Stimulated activated CD8-positive, alpha-beta memory T cell treated with anti-CD3 and anti-CD28 coated beads, Interleukin-4, amount 100 ng/mL, for 48 hours (primary cell): ENCODE measurements at regions not wholly inside any gene's neighbourhood (a gene's known extent, or its start where the extent isn't known, plus 50 kb on each side); places are given as distances from the start of the nearest gene placed in this dataset.

Source experiments
- DNase-seq: peaks from one replicate; pipeline ENCODE4 v3.0.0-alpha.2; 2020

GRCh38 chr3:184659797-184660301, 52.0 kb downstream of the MAGEF1 start:
- DNase-seq, result no peak

GRCh38 chr3:184658223-184658928, 53.5 kb downstream of the MAGEF1 start:
- no peak for DNase-seq

DNA sequence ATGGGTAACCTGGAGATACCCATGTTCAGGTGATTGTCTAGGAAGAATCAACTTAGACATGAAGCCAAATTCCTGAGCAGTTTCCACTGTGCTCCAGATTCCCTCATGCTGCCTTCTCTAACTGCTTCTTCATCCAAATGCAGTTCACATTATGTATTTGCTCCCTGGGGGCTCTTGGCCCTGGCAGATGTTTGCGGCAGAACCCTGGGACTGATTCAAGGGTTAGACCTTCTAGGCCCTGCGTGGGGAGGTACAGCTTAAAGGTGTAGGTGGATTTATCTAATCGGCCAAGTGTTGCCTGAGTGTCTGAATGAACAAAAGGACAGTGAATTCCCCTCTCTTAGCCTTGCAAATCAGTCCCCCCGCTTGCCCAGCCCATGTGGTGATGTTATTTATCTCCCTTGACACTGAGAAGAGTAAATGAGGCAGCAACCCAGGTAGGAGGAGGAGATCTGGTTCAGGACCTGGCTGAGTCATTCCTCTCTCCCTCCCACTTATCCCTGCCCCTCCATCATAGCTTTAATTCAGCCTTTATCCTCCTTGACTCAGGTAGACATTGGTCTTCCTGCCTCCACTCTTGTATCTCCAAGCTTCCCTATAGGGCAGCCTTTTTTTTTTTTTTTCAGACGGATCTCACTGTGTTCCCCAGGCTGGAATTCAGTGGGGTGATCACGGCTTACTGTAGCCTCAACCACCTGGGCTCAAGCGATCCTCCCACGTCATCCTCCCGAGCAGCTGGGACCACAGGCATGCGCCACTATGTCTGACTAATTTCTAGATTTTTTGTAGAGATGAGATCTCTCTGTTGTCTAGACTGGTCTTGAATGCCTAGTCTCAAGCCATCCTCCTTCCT, 54.8 kb downstream of the MAGEF1 start:
- peak; percentile 52 for DNase-seq

DNA sequence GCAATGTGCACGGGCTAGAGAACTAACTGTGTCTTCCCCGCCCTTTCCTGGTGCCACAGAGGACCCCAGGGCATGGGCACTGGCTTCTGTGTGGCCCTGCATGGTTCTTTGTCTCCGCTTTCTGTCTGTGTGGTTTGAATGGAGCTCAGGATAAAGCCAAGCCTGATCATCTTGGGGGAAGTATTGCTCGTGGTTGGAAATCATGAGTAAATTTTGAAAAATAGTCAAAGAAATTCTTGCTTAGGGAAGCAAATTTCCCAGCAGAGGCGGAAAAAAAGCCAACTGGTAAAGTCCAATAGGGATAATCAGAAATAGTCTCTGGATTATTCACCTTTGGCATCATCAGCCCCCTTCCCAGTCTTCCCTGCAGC, 55.4 kb downstream of the MAGEF1 start:
- DNase-seq, result no peak

DNA sequence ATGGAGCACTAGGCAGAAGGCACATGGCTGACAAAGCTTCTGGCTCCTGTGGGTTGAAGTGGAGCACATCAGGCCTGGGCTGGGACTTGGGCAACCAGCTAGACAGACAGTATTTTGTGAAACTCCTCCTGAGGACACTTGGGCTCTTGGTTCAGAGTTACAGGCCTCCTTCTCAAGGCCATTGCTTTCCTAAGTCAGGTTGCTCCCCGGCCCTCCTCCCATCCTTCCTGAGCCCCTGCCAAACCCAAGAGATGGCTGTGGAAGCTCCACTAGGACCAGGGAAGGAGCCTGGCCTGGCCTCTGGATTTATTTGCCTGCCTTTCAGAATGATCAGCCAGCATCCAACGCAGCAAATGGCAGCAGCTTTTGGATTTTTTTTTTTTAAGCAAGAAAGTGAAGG, 56.3 kb downstream of the MAGEF1 start:
- DNase-seq, result no peak

DNA sequence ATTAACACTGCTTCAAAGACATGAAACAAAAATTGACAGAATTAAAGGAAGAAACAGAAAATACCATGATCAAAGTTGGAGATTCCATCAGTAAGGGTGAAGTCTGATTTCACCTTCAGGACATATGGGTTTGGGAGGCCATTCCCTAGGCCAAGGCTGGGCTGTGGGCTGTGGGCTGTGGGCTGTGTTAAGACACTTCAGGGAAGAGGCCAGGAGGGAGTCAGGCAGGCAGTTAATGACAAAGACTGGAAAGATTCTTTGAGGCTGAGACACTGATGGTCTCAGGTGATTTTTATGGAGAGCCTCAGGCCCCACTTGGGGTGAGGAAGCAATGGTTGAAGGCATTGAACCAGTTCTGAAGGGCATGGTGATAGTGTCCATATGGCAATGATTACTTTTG, 57.5 kb downstream of the MAGEF1 start:
- DNase-seq, result no peak

GRCh38 chr3:184652465-184652864, 59.4 kb downstream of the MAGEF1 start:
- no peak for DNase-seq

DNA sequence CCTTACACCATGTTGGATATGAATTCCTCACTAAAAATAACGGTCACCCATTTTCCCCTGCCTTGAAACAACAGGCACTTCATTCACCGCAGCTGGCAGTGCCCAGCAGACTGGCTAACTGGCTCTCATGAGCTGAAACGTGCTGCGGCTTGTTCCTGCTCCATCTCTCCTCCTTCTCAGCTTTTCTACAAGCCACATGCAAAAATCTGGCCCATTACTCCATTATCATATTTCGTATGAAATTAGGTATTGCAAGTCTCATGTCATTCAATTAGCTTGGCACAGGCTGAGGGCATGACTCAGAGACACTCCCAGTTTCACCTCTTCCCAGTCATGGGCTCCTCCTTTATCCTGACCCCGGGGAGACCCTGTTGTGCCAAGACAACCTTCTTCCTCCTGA, 60.0 kb downstream of the MAGEF1 start:
- no peak for DNase-seq

DNA sequence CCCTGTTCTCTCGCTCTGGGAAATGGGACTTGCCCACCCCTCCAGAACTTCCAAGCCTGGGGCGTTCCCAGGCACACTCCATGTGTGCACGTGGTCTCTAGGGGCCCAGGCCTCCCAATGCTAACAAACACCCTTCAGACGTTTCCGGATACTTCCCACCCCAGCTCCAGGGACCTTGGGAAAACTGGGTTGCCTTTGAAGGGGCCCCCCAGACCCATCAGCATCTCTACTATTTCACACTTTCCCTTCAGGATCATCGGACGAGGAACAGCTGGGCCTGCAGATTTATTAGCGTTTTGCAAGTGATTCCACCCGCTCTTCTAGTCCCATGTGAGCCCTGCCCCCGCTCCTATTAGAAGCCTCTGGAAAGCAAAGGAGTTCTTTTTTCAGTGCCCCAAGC, 63.2 kb downstream of the MAGEF1 start:
- DNase-seq, result no peak

GRCh38 chr3:184647405-184647936, 64.4 kb downstream of the MAGEF1 start:
- DNase-seq, result no peak

- DNase-seq, result no peak
Measured at GRCh38 chr3:184645336-184645735, 66.5 kb downstream of the MAGEF1 start.

DNA sequence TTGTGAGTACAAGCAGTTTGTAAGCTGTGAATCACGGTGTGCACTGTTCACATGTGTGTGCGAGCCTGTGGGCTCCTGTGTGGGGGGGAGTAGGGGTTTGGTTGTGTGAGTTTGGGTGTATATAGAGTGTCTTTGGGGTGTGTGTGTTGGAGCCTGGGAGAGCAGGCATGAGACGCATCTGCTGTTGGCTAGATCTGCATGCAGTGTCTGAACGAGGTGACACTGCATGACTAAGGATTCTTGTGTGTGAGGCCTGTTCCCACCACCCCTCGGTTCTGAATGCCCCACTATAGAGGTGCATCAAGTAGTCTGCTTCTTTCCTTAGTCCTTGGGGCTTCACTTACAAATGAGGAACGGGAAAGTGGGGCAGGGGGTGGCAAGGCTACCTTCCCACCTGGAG, 68.4 kb downstream of the MAGEF1 start:
- DNase-seq, result no peak

GRCh38 chr3:184642631-184643285, 69.1 kb downstream of the MAGEF1 start:
- no peak for DNase-seq

DNA sequence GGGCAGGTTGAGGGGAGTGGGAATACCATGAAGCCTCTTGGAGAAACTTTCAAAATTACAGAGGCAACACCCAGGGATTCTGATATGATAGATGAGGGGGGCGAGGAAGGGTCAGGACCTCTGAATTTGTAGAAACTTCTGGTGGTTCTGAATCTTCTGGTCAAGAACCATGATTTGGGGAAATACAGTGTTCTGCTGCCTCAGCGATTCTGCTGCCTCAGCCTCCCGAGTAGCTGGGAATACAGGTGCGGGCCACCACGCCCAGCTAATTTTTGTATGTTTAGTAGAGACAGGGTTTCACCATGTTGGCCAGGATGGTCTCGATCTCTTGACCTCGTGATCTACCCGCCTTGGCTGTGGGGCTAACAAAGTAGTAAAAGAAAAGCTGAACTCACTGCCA, 70.4 kb downstream of the MAGEF1 start:
- DNase-seq, result no peak

GRCh38 chr3:184639351-184639750, 72.5 kb downstream of the MAGEF1 start:
- no peak for DNase-seq

DNA sequence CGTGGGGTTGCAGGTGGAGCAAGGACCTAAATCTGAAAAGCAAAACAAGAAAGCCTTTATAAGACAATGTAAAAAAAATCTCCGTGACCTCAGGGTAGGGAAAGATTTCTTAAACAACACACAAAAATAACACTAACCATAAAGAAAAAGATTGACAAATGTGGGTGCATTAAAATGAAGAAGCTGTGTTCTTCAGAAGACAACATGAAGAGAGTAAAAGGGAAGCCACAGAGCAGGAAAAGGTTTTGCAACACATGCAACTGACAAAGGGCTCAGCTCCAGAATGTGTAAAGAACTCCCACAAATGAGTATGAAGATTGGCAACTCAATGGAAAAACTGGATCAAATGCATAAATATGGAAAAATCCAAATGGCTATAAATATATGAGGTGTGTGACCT, 74.2 kb downstream of the MAGEF1 start:
- no peak for DNase-seq

DNA sequence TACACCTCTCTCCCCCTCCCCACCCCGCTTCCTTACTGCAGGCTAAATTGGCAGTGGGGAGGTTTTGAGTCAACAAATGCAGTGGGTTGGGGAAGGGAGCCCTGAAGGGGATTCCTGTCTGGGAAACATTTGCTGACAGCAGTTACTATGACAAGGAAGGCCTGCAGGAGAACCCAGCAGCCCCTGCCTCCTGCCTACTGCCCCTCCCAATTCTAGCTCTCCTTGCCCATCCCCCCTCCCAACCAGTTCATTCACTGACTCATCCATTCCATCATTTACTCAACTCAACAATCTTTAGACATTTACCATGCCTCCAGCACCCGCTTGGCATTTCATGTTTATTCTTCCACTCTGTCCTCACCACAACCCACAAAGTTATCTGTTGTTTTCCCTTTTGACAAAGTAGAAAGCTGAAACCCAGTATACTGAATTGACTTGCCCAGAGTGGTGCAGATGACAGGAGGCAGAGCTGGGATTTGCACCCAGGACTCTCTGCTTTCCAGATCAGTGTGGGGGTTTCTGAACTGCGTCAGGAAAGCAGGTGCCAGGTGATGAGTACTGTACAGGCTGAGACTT, 75.0 kb downstream of the MAGEF1 start:
- peak; percentile 53 for DNase-seq

DNA sequence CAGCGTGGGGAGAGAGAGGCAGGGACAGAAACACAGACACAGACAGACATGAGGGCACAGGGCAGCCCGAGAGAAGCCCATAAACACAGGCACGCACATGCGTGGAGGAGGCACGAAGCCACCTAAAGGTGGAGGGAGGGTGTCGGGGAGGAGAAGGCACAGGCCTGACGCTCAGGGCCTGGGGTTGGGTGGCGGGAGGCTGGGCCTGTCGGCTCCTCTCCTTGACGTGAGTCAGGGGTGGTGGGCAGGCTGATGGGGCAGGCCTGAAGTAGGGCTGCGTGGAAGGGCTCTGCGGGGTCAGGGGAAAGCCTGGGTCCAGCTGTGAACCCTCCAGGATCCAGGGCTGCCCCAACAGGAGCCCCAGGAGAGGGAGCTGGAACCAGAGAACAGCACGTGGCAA, 74.2 kb downstream of the EPHB3 start:
- no peak for DNase-seq

DNA sequence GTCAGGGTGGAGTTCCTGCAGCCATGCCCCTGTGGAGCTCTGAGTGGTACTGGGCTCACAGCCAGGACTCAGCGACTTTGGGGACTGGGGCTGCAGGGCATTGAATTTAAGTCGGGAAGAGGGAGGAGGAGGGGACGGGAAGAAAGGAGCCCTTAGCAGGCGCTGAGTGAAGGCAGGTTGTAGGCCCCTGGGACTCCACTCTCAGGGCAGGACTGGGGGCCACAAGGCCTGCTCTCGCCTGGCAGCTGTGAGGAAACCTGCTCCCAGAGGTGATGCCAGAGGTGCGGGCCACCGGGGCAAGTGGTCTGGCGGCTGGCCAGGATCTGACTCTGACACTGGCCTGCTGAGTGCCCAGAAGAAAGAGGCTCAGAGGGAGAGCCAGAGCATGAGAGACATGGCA, 73.5 kb downstream of the EPHB3 start:
- no peak for DNase-seq

GRCh38 chr3:184633237-184633579, 71.6 kb downstream of the EPHB3 start:
- DNase-seq, result no peak

- DNase-seq, result no peak
Measured at GRCh38 chr3:184632551-184633236, 71.1 kb downstream of the EPHB3 start.
